Peyer's patch (tissue), 4 donors: ENCODE measurements at regions not wholly inside any gene's neighbourhood (a gene's known extent, or its start where the extent isn't known, plus 50 kb on each side); places are given as distances from the start of the nearest gene placed in this dataset.

ENCODE experiments used
- CTCF ChIP-seq, 6 experiments: fragments of 450-650 bp in 4 of 6; fragments of 200-600 bp in 2 of 6; sonication (generic) in 1 of 6; IDR thresholded peaks; one replicate each; pipeline ENCODE4 v1.5.1; 2017 to 2019; ENCODE audit warnings: antibody characterized with exemption in 6 of 6, mild to moderate bottlenecking in 3 of 6, moderate library complexity in 1 of 6
- POLR2A ChIP-seq, 2 donors: fragments of 450-650 bp; IDR thresholded peaks; one replicate each; pipeline ENCODE4 v1.5.1; 2017; ENCODE audit warnings: antibody characterized with exemption in 2 of 2, mild to moderate bottlenecking in 2 of 2, moderate library complexity in 2 of 2

GRCh38 chr2:196372276-196372809 is 201.0 kb upstream of the STK17B start:
- TF ChIP-seq CTCF (IDR thresholded peaks at IDR 0.05) (no peak), POLR2A (IDR thresholded peaks at IDR 0.05) (no peak)
